NB4 (cell line): ENCODE measurements at regions not wholly inside any gene's neighbourhood (a gene's known extent, or its start where the extent isn't known, plus 50 kb on each side); places are given as distances from the start of the nearest gene placed in this dataset.

Source experiments
- CTCF ChIP-seq: IDR thresholded peaks from one replicate; pipeline ENCODE4 v1.5.1; 2012; ENCODE audit warnings: low read depth, low read length
- POLR2A ChIP-seq: IDR thresholded peaks from 2 replicates; pipeline ENCODE4 v1.6.1; 2011; ENCODE audit warnings: mild to moderate bottlenecking; ENCODE audit not compliant: insufficient read length; ENCODE audit errors: extremely low read depth

- TF ChIP-seq CTCF (no peak), POLR2A (no peak)
These were observed 327.7 kb upstream of the TNC start for GRCh38 chr9:115445655-115446054.
